ENCODE measurements at regions not wholly inside any gene's neighbourhood (a gene's known extent, or its start where the extent isn't known, plus 50 kb on each side); places are given as distances from the start of the nearest gene placed in this dataset.
"Not testable (repeated sequence)": the region's sequence is repeated elsewhere in the genome, so short reads cannot be mapped to it uniquely, and the experiment has no call there.

DNA sequence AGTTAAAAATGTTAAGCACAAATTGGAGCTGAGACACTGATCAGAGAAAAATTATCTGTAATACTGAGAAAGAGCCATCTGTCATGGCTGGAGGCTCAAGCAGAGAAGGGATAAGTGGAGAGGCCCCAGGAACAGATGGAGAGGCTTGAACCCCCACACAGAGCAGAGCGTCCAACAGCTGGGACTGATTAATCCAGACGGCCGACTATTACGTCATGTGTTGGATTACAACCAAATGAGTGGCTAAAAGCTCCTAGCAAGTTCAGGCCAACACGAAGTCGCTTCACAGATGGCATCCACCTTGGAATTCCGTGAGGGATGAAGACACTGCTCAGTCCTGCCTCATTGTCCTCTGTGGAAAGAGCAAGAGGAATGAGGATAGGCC is 57.7 kb upstream of the ATXN3L start:
- FAIRE-seq (no peak), DNase-seq (no peak)
- no peaks in the 10 kb centered on the region for H3K4me1 ChIP-seq (ENCODE audit: control insufficient read depth in 3 of 3, insufficient read depth in 2 of 3, low read depth in 1 of 3, low read length in 2 of 3)
- H3K27me3 ChIP-seq (ENCODE audit: control insufficient read depth in 3 of 3, insufficient read depth in 3 of 3, low read length in 3 of 3), result no peaks in the 10 kb centered on the region
- H3K9me3 ChIP-seq (ENCODE audit: control insufficient read depth in 2 of 2, insufficient read depth in 1 of 2, low read depth in 1 of 2, low read length in 1 of 2), result no peaks in the 10 kb centered on the region
- H3K36me3 ChIP-seq (ENCODE audit: control insufficient read depth in 3 of 3, insufficient read depth in 2 of 3, low read depth in 1 of 3, low read length in 3 of 3), result no peaks in the 10 kb centered on the region
- 72 to 82% (median 79%) methylated on average over 7 of the region's 7 CpGs for WGBS, 3 donors
- H3K4me3 ChIP-seq (ENCODE audit: low read depth in 1 of 3, low read length in 3 of 3), result no peak overlapping the region
- peak overlapping the region in 2 of 3 donors; percentile 28 to 44 for H3K27ac ChIP-seq (ENCODE audit: low read depth in 1 of 3, low read length in 2 of 3)

DNA sequence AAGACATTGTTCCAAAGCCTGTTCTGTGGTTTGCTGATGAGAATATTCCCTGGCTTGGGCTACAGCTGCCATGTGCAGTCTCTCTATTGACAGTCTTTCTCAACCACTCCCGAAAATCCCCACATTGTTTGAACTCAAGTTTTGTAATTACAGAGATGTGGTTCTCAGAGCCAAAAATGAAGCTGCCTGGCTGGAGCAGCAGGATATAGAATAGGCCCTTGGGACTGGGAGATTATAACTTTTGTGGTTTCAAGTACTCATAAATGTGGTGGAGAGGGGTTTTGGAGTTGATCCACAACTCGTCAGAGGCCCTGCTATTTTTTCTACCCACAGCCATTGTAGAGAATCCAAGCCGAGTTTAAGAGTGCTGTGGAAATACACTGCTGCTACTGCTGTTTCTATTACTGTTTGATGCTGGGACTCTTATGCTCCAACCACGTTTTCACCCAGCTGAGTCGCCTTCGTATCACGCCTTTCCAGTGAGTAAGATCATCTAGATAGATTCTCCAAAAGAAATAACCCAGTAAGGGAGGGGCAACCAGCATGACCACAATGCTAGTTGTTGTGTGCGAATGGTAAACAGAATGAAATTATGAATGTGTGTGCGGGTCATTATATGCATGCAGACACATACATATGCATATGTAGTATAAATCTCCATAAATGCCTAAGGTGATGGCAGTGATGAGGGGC is 57.1 kb upstream of the ATXN3L start:
- no peak for DNase-seq
- Histone ChIP-seq H3K4me1 (ENCODE audit: control insufficient read depth in 3 of 3, insufficient read depth in 2 of 3, low read depth in 1 of 3, low read length in 2 of 3) (no peaks in the 10 kb centered on the region), H3K36me3 (ENCODE audit: control insufficient read depth in 3 of 3, insufficient read depth in 2 of 3, low read depth in 1 of 3, low read length in 3 of 3) (no peaks in the 10 kb centered on the region), H3K27me3 (ENCODE audit: control insufficient read depth in 3 of 3, insufficient read depth in 3 of 3, low read length in 3 of 3) (no peaks in the 10 kb centered on the region), H3K4me3 (ENCODE audit: low read depth in 1 of 3, low read length in 3 of 3) (no peak overlapping the region), H3K27ac (ENCODE audit: low read depth in 1 of 3, low read length in 2 of 3) (peak overlapping the region in 2 of 3 donors; percentile 28 to 44), H3K9me3 (ENCODE audit: control insufficient read depth in 2 of 2, insufficient read depth in 1 of 2, low read depth in 1 of 2, low read length in 1 of 2) (no peaks in the 10 kb centered on the region)
- FAIRE-seq, result no peak
- 46 to 78% (median 68%) methylated on average over 9 of the region's 9 CpGs for WGBS, 3 donors

DNA sequence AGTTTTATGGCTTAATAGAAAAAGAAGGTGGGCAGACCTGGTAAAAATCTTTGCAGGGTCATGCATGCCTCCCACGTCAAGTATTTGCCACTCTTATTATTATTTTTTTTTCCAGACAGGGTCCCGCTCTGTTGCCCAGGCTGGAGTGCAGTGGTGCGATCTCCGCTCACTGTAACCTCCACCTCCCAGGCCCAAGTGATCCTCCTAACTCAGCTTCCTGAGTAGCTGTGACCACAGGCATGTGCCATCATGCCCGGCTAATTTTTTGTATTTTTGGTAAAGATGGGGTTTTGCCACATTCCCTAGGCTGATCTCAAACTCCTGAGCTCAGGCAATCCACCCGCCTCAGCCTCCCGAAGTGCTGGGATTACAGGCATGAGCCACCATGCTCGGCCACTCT is 55.7 kb upstream of the ATXN3L start:
- not testable (repeated sequence) for H3K4me1 ChIP-seq (ENCODE audit: control insufficient read depth in 3 of 3, insufficient read depth in 2 of 3, low read depth in 1 of 3, low read length in 2 of 3); FAIRE-seq; H3K27ac ChIP-seq (ENCODE audit: low read depth in 1 of 3, low read length in 2 of 3); H3K4me3 ChIP-seq (ENCODE audit: low read depth in 1 of 3, low read length in 3 of 3); DNase-seq; H3K36me3 ChIP-seq (ENCODE audit: control insufficient read depth in 3 of 3, insufficient read depth in 2 of 3, low read depth in 1 of 3, low read length in 3 of 3); H3K27me3 ChIP-seq (ENCODE audit: control insufficient read depth in 3 of 3, insufficient read depth in 3 of 3, low read length in 3 of 3); H3K9me3 ChIP-seq (ENCODE audit: control insufficient read depth in 2 of 2, insufficient read depth in 1 of 2, low read depth in 1 of 2, low read length in 1 of 2)
- WGBS, 3 donors, result 84 to 93% (median 93%) methylated on average over 8 of the region's 8 CpGs

DNA sequence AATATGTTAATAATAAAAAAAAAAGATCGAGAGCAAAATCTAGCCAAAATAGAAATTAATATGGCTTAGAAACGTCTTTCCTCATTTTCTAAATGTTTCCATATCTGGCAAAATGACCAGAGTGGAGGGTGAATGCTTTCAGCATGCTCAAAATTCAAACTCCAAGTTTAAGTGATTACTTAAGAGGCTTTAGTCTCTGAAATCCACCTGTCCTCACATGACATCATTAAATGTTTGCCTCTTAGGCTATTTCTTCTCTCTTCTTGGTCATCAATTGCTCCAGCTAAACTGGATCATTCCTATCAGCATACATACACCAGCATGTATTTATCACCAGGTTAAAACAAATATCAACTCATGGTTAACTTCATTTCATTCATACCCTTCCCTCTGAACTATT is 54.5 kb upstream of the ATXN3L start:
- Histone ChIP-seq H3K36me3 (ENCODE audit: control insufficient read depth in 3 of 3, insufficient read depth in 2 of 3, low read depth in 1 of 3, low read length in 3 of 3) (no peaks in the 10 kb centered on the region), H3K27ac (ENCODE audit: low read depth in 1 of 3, low read length in 2 of 3) (no peak overlapping the region), H3K27me3 (ENCODE audit: control insufficient read depth in 3 of 3, insufficient read depth in 3 of 3, low read length in 3 of 3) (no peaks in the 10 kb centered on the region), H3K4me3 (ENCODE audit: low read depth in 1 of 3, low read length in 3 of 3) (no peak overlapping the region), H3K9me3 (ENCODE audit: control insufficient read depth in 2 of 2, insufficient read depth in 1 of 2, low read depth in 1 of 2, low read length in 1 of 2) (no peaks in the 10 kb centered on the region), H3K4me1 (ENCODE audit: control insufficient read depth in 3 of 3, insufficient read depth in 2 of 3, low read depth in 1 of 3, low read length in 2 of 3) (no peaks in the 10 kb centered on the region)
- 57 to 91% (median 67%) methylated on average over 2 of the region's 2 CpGs for WGBS, 3 donors
- DNase-seq (no peak), FAIRE-seq (no peak)

DNA sequence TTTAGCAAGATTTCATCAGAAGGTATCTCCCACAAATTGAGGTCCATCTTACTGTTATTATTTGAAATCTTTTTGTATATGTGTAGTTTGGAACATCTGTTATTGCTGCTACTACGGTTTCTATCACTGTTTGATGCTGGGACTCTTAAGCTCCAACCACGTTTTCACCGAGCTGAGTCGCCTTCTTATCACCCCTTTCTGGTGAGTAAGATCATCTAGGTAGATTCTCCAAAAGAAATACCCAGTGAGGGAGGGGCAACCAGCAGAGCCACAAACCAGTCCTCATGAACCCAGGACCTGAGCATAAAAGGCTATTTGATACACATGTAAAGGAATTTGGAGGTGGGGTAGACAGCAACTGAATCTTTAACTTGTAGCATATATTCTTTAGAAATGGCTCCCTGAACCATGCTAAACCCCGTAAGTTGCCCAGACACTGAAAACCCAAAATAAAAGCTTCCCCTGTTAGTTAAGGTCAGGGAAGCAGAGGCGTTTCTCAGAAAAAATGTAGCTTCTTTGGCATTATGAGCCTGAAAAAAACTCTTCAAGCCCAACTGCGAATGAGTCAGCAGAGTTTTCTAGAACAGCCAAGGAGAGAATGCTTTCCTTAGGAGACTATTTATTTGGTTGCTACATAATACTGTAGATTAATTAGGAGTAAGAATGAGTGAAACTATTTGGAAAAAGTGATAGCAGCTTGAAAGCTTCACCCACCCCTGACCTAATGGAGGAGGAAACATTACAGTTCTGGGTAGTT is 53.8 kb upstream of the ATXN3L start:
- FAIRE-seq, result no peak
- no peak for DNase-seq
- Histone ChIP-seq H3K4me1 (ENCODE audit: control insufficient read depth in 3 of 3, insufficient read depth in 2 of 3, low read depth in 1 of 3, low read length in 2 of 3) (no peaks in the 10 kb centered on the region), H3K9me3 (ENCODE audit: control insufficient read depth in 2 of 2, insufficient read depth in 1 of 2, low read depth in 1 of 2, low read length in 1 of 2) (no peaks in the 10 kb centered on the region), H3K4me3 (ENCODE audit: low read depth in 1 of 3, low read length in 3 of 3) (no peak overlapping the region), H3K27me3 (ENCODE audit: control insufficient read depth in 3 of 3, insufficient read depth in 3 of 3, low read length in 3 of 3) (no peaks in the 10 kb centered on the region), H3K36me3 (ENCODE audit: control insufficient read depth in 3 of 3, insufficient read depth in 2 of 3, low read depth in 1 of 3, low read length in 3 of 3) (no peaks in the 10 kb centered on the region), H3K27ac (ENCODE audit: low read depth in 1 of 3, low read length in 2 of 3) (peak overlapping the region in 1 of 3 donors; percentile 65)
- WGBS, 3 donors, result 59 to 74% (median 69%) methylated on average over 7 of the region's 7 CpGs

DNA sequence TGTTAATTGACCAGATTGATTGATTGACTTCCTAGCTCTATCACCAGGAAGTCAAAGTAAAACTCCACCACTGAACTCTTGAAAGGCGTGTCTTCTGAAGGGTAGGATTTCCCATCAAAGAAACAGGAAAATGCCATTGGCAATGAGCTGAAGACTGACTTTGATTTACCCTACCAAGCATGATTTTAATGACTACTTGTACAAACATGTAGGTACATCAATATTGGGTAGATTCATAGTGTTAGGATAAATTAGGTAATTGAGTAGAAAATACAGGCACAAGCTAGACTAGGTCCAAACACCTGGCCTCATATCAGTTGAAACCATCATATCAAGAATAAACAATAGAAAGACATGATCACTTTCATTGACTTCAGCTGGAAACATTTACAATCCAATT is 53.2 kb upstream of the ATXN3L start:
- 78 to 83% (median 82%) methylated on average over 1 of the region's 1 CpG for WGBS, 3 donors
- FAIRE-seq, result no peak

DNA sequence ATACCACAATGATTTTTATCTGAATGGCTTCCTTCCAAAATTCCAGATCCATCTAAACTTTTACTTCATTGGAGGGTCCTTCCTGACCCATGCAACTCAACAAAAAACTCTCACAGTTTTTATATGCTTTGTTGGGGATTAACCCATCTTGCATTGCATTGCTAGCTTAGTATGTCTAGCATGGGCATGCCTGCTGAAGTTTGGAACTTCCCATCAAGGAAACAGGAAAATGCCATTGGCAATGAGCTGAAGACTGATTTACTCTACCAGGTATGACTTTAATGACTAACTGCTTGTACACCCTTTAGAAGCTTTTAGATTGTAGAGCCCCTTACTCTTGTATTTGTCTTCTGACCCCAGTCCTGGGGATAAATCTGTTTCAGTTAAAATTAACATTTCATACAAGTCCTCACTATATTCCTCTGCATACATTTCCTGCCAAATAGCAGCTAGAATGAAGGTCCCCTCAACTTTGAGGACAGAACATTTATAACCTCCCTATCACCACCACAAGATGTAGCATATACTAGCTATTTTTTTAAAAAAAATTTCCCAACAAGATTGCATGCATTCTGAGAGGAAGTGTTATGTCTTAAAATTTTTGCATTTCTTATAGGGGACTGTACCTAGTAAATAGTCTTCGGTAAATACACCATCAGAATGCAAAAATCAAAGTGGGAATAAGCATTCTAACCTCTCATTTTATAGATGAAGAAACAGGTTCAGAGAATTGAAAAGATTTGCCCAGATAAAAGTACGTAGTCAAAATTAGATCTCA is 52.5 kb upstream of the ATXN3L start:
- FAIRE-seq (no peak), DNase-seq (no peak)
- no peaks in the 10 kb centered on the region for H3K27me3 ChIP-seq (ENCODE audit: control insufficient read depth in 3 of 3, insufficient read depth in 3 of 3, low read length in 3 of 3)
- H3K9me3 ChIP-seq (ENCODE audit: control insufficient read depth in 2 of 2, insufficient read depth in 1 of 2, low read depth in 1 of 2, low read length in 1 of 2), result no peaks in the 10 kb centered on the region
- no peaks in the 10 kb centered on the region for H3K4me1 ChIP-seq (ENCODE audit: control insufficient read depth in 3 of 3, insufficient read depth in 2 of 3, low read depth in 1 of 3, low read length in 2 of 3)
- H3K4me3 ChIP-seq (ENCODE audit: low read depth in 1 of 3, low read length in 3 of 3), result no peak overlapping the region
- no peak overlapping the region for H3K27ac ChIP-seq (ENCODE audit: low read depth in 1 of 3, low read length in 2 of 3)
- H3K36me3 ChIP-seq (ENCODE audit: control insufficient read depth in 3 of 3, insufficient read depth in 2 of 3, low read depth in 1 of 3, low read length in 3 of 3), result no peaks in the 10 kb centered on the region
- 87 to 95% (median 88%) methylated on average over 2 of the region's 2 CpGs for WGBS, 3 donors

More for the DNA sequence above, 53.2 kb upstream of the ATXN3L start:
- no peak overlapping the region for H3K27ac ChIP-seq (ENCODE audit: low read depth in 1 of 3, low read length in 2 of 3)
- no peak for DNase-seq
- no peaks in the 10 kb centered on the region for H3K27me3 ChIP-seq (ENCODE audit: control insufficient read depth in 3 of 3, insufficient read depth in 3 of 3, low read length in 3 of 3)
- no peak overlapping the region for H3K4me3 ChIP-seq (ENCODE audit: low read depth in 1 of 3, low read length in 3 of 3)
- no peaks in the 10 kb centered on the region for H3K4me1 ChIP-seq (ENCODE audit: control insufficient read depth in 3 of 3, insufficient read depth in 2 of 3, low read depth in 1 of 3, low read length in 2 of 3)
- no peaks in the 10 kb centered on the region for H3K9me3 ChIP-seq (ENCODE audit: control insufficient read depth in 2 of 2, insufficient read depth in 1 of 2, low read depth in 1 of 2, low read length in 1 of 2)
- H3K36me3 ChIP-seq (ENCODE audit: control insufficient read depth in 3 of 3, insufficient read depth in 2 of 3, low read depth in 1 of 3, low read length in 3 of 3), result no peaks in the 10 kb centered on the region

DNA sequence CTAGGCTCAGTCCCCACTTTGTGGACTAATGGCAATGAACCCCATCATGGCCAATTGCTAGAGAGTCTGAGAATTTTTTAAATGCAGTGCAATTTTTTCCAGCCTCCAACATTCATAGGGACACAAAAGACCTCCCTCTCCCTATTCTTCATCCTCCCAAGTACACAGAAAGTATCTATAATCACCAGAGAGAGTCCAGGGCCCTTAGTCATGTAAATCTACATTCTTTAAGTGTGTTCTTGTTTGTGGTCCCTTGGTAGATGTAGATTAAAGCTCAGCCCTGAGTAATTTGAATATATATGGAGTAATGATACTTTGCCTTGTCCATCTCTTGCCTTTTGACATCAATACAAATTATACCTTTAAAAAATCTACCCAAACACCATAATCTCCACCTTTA is 51.3 kb upstream of the ATXN3L start:
- Histone ChIP-seq H3K27me3 (ENCODE audit: control insufficient read depth in 3 of 3, insufficient read depth in 3 of 3, low read length in 3 of 3) (no peaks in the 10 kb centered on the region), H3K9me3 (ENCODE audit: control insufficient read depth in 2 of 2, insufficient read depth in 1 of 2, low read depth in 1 of 2, low read length in 1 of 2) (no peaks in the 10 kb centered on the region), H3K36me3 (ENCODE audit: control insufficient read depth in 3 of 3, insufficient read depth in 2 of 3, low read depth in 1 of 3, low read length in 3 of 3) (no peaks in the 10 kb centered on the region), H3K4me3 (ENCODE audit: low read depth in 1 of 3, low read length in 3 of 3) (no peak overlapping the region), H3K4me1 (ENCODE audit: control insufficient read depth in 3 of 3, insufficient read depth in 2 of 3, low read depth in 1 of 3, low read length in 2 of 3) (no peaks in the 10 kb centered on the region), H3K27ac (ENCODE audit: low read depth in 1 of 3, low read length in 2 of 3) (no peak overlapping the region)
- no peak for FAIRE-seq
- DNase-seq, result no peak

Measured in small intestine (tissue), 7 donors.